Tibial artery (tissue), 4 donors: ENCODE measurements at regions not wholly inside any gene's neighbourhood (a gene's known extent, or its start where the extent isn't known, plus 50 kb on each side); places are given as distances from the start of the nearest gene placed in this dataset.
"Not testable (repeated sequence)": the region's sequence is repeated elsewhere in the genome, so short reads cannot be mapped to it uniquely, and the experiment has no call there.

Experiments used
- DNase-seq, 2 donors: peaks; one replicate each; pipeline ENCODE4 v3.0.0-alpha.2; 2019
- H3K27ac ChIP-seq, 2 donors: fragments of 200-600 bp; sonication (generic) in 1 of 2; 1 replicate in 1 of 2; 2 replicates in 1 of 2; pipeline ENCODE4 v1.5.1; 2018 to 2019; ENCODE audit warnings: mild to moderate bottlenecking in 1 of 2
- H3K27me3 ChIP-seq, 2 donors: fragments of 200-600 bp; sonication (generic) in 1 of 2; one replicate each; pipeline versions ENCODE4 v1.5.1 to v1.6.0; 2016 to 2019
- H3K36me3 ChIP-seq, 3 donors: fragments of 200-600 bp; sonication (generic) in 2 of 3; one replicate each; pipeline ENCODE4 v1.5.1; 2016 to 2019; ENCODE audit warnings: mild to moderate bottlenecking in 2 of 3
- H3K4me1 ChIP-seq, 4 donors: fragments of 200-600 bp; sonication (generic) in 2 of 4; 1 replicate in 3 of 4; 2 replicates in 1 of 4; pipeline ENCODE4 v1.5.1; 2016 to 2019
- H3K4me3 ChIP-seq, 2 donors: fragments of 200-600 bp; sonication (generic) in 1 of 2; 1 replicate in 1 of 2; 2 replicates in 1 of 2; pipeline ENCODE4 v1.5.1; 2018 to 2019; ENCODE audit warnings: mild to moderate bottlenecking in 2 of 2
- H3K9me3 ChIP-seq, 3 donors: fragments of 200-600 bp; sonication (generic) in 1 of 3; one replicate each; pipeline ENCODE4 v1.5.1; 2016 to 2019
- CTCF ChIP-seq, 2 experiments: fragments of 200-600 bp in 1 of 2; fragments of 450-650 bp in 1 of 2; IDR thresholded peaks; one replicate each; pipeline ENCODE4 v1.5.1; 2017 to 2019; ENCODE audit warnings: antibody characterized with exemption in 2 of 2, mild to moderate bottlenecking in 1 of 2, moderate library complexity in 1 of 2
- intact Hi-C: fragments of 100-400 bp; cut with DNase I; formaldehyde crosslinking; loops from one replicate; pipeline ENCODE4 v1.15.0; 2023; ENCODE audit warnings: low total_unique reads

DNA sequence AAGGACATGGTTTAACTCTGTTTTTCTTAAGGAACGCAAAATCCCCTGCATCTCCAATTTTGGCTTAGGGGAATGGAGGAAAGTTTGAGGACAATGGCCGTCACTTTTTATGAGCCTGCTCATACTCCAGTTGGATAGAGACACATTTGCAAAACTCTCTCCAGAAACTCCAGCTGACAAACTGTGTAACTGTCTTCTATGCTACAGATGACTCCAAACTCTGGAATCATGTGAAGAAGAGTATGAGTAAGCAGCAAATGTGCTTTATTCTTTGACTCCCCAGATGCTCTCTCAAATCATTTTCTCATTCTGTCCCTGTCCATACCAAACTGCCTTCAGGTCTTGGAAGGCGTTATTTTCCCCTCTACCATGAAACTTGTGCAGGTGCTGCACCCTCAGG is 226.5 kb upstream of the GPR149 start:
- H3K27me3 ChIP-seq: no peaks in the 10 kb centered on the region
- H3K4me3 ChIP-seq: no peak overlapping the region
- no peak for DNase-seq
- no peak for TF ChIP-seq CTCF (IDR thresholded peaks at IDR 0.05)
- no peaks in the 10 kb centered on the region for H3K4me1 ChIP-seq
- intact Hi-C loops: no loop called here
- H3K27ac ChIP-seq: no peak overlapping the region
- no peaks in the 10 kb centered on the region for H3K36me3 ChIP-seq
- H3K9me3 ChIP-seq: no peaks in the 10 kb centered on the region

GRCh38 chr3:154642145-154642544 is 212.2 kb upstream of the GPR149 start:
- H3K4me1 ChIP-seq: no peaks in the 10 kb centered on the region
- DNase-seq: no peak
- intact Hi-C loops: no loop called here
- no peak overlapping the region for H3K27ac ChIP-seq
- H3K36me3 ChIP-seq: no peaks in the 10 kb centered on the region
- no peaks in the 10 kb centered on the region for H3K9me3 ChIP-seq
- no peak overlapping the region for H3K4me3 ChIP-seq
- TF ChIP-seq CTCF (IDR thresholded peaks at IDR 0.05): no peak
- H3K27me3 ChIP-seq: no peaks in the 10 kb centered on the region

GRCh38 chr3:154625756-154626155 is 195.8 kb upstream of the GPR149 start:
- H3K36me3 ChIP-seq: no peaks in the 10 kb centered on the region
- H3K9me3 ChIP-seq: peaks cover 0 to 5% (median 0%) of the 10 kb centered on the region in 3 donors
- intact Hi-C loops: no loop called here
- H3K27ac ChIP-seq: no peak overlapping the region
- H3K4me3 ChIP-seq: no peak overlapping the region
- H3K27me3 ChIP-seq: no peaks in the 10 kb centered on the region
- TF ChIP-seq CTCF (IDR thresholded peaks at IDR 0.05): no peak
- no peaks in the 10 kb centered on the region for H3K4me1 ChIP-seq
- no peak for DNase-seq

DNA sequence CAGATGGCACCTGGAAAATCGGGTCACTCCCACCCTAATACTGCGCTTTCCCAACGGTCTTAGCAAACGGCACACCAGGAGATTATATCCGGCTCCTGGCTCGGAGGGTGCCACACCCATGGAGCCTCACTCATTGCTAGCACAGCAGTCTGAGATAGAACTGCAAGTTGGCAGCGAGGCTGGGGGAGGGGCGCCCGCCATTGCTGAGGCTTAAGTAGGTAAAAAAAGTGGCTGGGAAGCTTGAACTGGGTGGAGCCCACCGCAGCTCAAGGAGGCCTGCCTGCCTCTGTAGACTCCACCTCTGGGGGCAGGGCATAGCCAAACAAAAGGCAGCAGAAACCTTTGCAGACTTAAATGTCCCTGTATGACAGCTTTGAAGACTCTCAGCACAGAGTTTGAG is 189.6 kb upstream of the GPR149 start:
- H3K4me1 ChIP-seq, H3K4me3 ChIP-seq, H3K36me3 ChIP-seq, H3K27me3 ChIP-seq, H3K9me3 ChIP-seq, intact Hi-C loops, DNase-seq, H3K27ac ChIP-seq: not testable (repeated sequence)

GRCh38 chr3:154616298-154616697 is 186.3 kb upstream of the GPR149 start:
- H3K27ac ChIP-seq: no peak overlapping the region
- intact Hi-C loops: no loop called here
- H3K4me1 ChIP-seq: no peaks in the 10 kb centered on the region
- no peaks in the 10 kb centered on the region for H3K27me3 ChIP-seq
- no peak for DNase-seq
- no peak for TF ChIP-seq CTCF (IDR thresholded peaks at IDR 0.05)
- H3K36me3 ChIP-seq: no peaks in the 10 kb centered on the region
- H3K9me3 ChIP-seq: peaks cover 0 to 8% (median 0%) of the 10 kb centered on the region in 3 donors
- H3K4me3 ChIP-seq: no peak overlapping the region

DNA sequence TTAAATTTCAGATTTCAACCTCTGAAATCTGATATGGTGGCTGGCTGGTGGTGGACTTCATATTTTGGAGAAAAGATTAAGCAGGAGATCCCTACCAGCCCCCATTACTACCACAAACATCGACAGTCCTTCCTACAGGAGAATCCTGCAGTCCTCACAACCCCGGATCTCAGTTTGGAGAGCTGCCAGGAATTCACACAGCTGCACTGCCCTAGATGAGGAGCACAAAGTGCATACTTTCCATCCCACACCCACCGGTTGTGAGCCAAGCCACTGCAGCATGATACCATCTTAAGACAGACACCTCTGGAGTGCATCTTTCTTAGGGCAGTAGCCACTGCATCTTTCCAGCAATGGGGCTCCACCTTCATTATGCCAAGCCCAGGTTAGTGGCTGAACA is 185.5 kb upstream of the GPR149 start:
- DNase-seq: no peak
- no peaks in the 10 kb centered on the region for H3K36me3 ChIP-seq
- H3K27ac ChIP-seq: no peak overlapping the region
- intact Hi-C loops: no loop called here
- no peak overlapping the region for H3K4me3 ChIP-seq
- no peaks in the 10 kb centered on the region for H3K27me3 ChIP-seq
- H3K9me3 ChIP-seq: peaks cover 0 to 8% (median 0%) of the 10 kb centered on the region in 3 donors
- no peaks in the 10 kb centered on the region for H3K4me1 ChIP-seq
- no peak for TF ChIP-seq CTCF (IDR thresholded peaks at IDR 0.05)
